Globus pallidus (tissue), 1 donor: ENCODE measurements at regions not wholly inside any gene's neighbourhood (a gene's known extent, or its start where the extent isn't known, plus 50 kb on each side); places are given as distances from the start of the nearest gene placed in this dataset.

ENCODE experiments used
- DNase-seq: peaks from one replicate; pipeline ENCODE4 v3.0.0-alpha.2; 2015; ENCODE audit warnings: low spot score

DNA sequence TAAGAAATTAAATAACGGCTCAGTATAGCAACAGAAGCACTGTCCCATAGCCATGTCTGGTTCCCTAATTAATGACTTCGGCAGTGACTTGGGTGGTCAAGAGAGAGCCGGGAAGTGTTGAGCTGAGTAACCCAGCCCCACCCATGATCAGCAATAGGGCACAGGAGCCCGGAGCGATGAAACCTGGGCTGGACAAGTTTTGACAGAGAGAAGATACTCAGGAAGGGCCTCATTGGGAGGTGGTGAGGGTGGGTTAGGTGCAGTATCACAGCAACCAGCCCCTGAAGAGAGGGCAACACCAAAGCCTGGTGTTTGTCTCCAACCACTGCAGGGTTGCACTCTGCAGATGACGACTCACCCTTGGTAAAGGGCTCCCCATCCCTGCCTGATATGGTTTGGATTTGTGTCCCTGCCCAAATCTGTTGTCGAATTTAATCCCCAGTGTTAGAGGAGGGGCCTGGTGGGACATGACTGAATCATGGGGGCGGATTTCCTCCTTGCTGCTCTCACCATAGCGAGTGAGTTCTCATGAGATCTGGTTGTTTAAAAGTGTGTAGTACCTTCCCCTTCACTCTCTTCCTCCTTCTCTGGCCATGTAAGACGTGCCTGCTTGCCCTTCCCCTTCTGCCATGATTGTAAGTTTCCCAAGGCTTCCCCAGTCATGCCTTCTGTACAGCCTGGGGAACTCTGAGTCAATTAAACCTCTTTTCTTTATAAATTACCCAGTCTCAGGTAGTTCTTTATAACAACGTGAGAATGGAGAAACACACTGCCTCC lies 124.9 kb upstream of the MED13L start:
- no peak for DNase-seq

- DNase-seq, result no peak
Observed at GRCh38 chr12:116403546-116403945, 126.1 kb upstream of the MED13L start.

- DNase-seq, result no peak
Observed at GRCh38 chr12:116404247-116404646, 126.8 kb upstream of the MED13L start.

DNA sequence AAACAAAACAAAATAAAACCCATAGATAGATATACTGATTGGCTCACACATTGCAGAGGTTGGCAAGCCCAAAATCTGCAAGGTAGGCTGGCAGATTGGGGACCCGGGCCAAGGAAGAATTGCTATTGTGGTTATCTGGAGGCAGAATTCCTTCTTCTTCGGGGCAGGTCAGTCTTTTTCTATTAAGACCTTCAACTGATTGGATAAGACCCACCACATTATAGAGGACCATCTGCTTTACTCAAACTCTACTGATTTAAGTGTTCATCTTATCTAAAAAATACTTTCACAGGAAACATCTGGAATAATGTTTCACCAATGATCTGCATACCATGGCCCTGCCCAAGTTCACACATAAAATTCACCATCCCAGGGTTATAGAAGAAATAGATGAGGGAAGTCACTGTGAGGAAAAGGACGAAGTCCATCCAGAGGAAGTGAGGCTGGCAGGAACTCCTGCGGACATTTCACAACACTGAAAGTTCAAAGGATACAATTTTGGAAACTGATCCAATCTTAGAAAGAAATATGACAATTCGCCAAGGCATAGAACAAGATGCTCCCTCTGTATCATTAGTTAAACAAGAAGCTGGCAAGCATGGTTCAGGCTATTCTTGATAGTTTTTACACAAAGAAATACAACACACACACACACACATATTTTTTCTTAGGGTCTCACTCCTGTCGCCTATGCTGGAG lies 127.6 kb upstream of the MED13L start:
- no peak for DNase-seq

DNA sequence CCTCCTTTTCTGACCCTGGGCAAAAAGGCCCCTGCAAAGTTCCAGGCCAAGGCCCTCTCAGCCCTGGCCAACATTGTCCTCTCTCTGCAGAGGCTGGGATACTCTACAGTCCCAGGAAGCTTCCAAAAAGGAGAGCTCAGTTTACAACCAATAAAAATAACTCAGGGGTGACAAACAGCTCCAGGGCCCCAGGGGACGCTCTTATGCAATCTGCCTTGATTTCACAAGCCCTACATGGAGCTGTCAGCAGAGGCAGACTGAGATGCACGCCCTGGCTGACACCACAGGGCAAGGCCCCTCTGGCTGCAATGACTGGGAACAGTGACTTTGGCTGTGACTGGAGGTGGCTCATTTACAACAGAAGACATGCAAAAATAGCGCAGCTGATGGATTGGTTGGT lies 129.0 kb upstream of the MED13L start:
- DNase-seq, result peak; percentile 24

DNA sequence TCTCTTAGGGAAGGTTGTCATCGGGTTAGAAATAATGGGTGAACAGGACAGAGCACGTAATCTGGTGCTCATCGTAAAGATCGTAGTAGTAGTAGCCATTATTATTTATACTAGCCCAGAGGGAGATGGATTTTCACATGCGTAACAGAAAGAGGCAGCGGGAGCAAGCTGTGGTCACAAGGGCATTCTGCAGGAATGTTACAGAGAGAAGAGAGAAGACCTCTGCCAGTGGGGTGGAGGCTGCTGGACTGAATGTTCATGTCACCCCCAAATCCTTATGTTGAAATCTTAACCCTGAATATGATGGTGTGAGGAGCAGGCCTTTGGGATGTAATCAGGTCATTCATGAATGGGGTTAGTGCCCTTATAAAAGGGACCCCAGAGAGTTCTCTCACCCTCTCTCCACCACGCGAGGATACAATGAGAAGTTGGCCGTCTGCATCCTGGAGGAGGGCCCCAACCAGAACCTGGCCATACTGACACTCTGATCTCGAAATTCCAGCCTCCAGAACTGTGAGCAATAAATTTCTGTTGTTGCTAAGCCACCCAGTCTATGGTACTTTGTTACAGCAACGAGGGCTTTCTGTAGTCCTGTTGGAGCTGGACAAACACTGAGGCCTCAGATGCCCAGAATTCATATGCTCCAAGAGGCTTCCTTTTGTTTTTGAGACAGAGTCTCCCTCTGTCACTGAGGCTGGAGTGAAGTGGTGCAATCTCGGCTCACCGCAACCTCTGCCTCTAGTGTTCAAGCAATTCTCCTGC lies 131.2 kb upstream of the MED13L start:
- DNase-seq, result no peak

- DNase-seq, result no peak
Observed at GRCh38 chr12:116411977-116412376, 134.5 kb upstream of the MED13L start.

GRCh38 chr12:116414891-116415290 lies 137.4 kb upstream of the MED13L start:
- no peak for DNase-seq

- no peak for DNase-seq
Observed at GRCh38 chr12:116415408-116416108, 138.1 kb upstream of the MED13L start.

DNA sequence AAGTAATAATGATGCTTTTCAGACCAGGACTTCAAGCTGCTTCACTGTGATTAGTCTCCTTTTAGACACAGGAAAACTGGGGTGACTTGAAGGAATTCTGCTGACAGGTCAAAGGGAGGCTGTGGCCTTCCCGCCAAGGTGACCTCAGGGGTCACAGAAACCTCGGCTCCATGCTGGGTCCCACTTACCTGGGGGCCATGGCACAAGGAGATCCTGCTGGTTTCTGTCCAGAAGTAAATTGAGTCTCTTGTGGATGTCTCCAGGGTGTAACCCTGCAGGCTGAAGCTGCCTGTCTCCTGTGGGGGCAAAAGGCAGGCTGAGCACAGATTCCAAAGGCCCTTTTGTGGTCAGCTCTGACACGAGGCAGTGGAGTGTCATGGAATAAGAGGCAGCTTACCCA lies 138.7 kb upstream of the MED13L start:
- DNase-seq, result no peak

DNA sequence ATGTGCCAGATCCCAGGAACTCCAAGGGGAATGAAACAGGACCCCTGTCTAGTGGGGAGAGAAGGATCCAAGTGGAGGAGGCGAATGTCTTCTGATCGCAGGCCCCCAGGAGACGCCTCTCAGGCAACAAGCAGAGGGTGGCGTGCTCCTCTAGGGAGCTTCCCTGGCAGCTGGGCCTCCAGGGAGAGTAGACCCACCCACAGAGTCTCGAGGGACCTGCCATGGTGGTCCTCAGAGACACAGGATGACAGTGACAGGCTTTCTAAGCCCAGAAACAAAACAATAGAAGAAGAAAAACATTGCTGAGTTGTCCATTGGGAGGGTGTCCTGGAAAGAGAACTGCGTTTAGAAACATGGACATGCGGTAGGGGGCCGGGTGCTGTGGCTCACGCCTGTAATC lies 140.6 kb upstream of the MAP1LC3B2 start:
- DNase-seq, result no peak

GRCh38 chr12:116420227-116420880 lies 138.8 kb upstream of the MAP1LC3B2 start:
- DNase-seq, result no peak

DNA sequence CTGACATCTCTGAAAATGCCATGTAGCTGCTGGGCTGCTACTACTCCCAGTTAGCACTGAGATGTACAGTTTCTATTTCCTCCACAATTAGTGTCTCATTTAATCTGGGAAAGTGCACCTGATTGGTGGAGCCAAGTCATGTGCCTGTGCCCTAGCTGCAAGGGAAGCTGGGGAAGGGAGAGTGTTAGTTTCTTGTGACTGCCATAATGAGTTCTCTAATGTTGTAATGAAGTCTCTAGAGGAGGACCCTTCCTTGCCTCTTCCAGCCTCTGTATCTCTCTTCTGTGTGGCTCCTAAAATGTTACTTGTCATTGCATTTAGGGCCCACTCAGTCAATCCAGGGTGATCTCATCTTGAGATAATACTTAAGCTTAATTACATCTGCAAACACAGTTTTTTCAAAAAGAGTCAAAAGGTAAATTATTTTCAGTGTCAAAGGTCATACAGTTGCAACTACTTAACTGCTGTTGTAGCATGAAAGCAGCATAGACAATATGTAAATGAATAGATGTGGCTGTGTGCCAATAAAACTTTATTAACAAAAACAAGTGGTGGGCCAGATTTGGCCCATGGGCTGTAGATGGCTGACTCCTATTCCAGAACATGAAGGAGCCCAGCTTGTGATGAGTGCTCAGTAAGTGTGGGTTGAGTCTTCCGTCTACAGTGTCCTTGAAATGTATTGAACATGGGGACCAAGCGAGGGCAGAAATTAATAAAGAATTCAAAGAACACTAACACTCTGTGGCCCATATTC lies 137.2 kb upstream of the MAP1LC3B2 start:
- DNase-seq, result no peak

DNA sequence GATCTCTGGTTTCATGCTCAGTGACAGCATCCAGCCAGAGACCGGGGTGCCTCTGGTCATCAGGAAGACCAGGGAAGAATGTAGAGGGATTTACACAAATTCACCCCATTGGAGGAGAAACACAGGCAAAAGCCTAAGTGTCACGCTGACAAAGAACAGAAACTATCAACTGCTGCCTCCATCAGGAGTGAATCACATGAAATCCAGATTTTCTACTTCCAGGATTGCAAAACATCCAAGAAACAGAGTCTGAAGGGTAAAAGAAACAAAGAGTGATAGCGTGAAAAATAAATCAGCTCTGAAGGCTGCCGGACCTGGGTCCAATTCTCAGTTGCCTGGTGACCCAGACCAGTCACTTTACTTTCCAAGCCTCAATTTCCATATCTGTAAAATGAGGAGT lies 136.1 kb upstream of the MAP1LC3B2 start:
- DNase-seq, result no peak

DNA sequence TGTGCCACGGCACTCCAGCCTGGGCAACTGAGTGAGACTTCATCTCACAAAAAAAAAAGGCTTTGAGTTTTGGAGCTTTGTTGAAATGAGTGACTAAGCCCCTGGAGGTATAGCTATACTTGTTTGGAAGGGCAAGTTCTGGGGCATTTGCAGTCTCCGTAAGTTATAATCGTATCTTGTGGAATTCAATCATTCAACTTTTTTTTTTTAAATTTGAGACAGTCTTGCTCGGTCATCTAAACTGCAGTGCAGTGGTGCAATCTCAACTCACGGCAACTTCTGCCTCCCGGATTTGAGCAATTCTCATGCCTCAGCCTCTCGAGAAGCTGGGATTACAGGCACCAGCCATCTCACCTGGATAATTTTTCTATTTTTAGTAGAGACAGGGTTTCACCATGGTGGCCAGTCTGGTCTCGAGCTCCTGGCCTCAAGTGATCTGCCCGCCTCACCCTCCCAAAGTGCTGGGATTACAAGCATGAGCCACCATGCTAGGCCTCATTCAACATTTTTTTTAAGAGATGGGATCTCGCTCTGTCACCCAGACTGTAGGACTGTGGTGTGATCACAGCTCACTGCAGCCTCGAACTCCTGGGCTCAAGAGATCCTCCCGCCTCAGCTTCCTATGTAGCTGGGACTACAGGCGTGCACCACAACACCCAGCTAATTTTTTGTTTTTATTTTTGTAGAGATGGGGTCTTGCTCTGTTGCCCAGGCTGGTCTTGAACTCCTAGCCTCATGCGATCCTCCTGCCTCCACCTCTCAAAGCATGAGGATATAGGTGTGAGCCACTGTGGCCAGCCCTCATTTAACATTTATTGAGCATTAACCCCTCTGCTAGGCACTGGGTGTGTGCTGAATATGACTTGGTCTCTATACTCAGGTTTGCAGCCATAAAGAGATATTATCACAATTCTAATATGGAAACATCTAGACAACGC lies 133.7 kb upstream of the MAP1LC3B2 start:
- DNase-seq, result no peak

GRCh38 chr12:116426391-116427136 lies 132.6 kb upstream of the MAP1LC3B2 start:
- DNase-seq, result no peak

- no peak for DNase-seq
Observed at GRCh38 chr12:116427200-116427930, 131.8 kb upstream of the MAP1LC3B2 start.

DNA sequence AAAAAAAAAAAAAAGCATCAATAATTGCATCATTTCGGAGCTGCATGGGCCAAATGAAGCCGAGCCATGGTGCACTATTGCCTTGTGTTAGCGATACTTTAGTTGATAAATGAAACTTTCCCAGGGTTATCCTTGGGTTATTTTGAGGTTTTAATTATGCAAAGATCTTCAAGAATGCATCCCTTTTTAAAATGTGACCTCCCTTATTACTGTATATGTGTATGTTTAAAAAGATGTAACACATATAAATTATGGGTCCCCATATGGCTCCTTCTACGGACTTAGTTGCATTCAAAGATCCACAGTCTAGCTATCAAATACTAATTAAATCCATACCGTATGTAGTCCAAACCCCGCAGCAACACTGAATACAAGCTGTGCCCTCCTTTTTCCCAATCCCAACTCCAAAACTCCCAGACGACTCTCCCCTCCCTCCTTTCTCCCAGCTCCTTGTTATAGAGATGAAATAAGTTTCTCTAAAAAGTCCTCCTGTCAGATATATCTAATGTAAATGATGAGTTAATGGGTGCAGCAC lies 129.3 kb upstream of the MAP1LC3B2 start:
- DNase-seq, result no peak
